ENCODE measurements at regions not wholly inside any gene's neighbourhood (a gene's known extent, or its start where the extent isn't known, plus 50 kb on each side); places are given as distances from the start of the nearest gene placed in this dataset.

- no peak for DNase-seq (ENCODE audit: low read depth)
These were observed 528.8 kb downstream of the IRX1 start for GRCh38 chr5:4124221-4124970.

- DNase-seq (ENCODE audit: low read depth), result no peak
These were observed 533.4 kb downstream of the IRX1 start for GRCh38 chr5:4128994-4129393.

GRCh38 chr5:4129523-4129922, 533.9 kb downstream of the IRX1 start:
- no peak for DNase-seq (ENCODE audit: low read depth)

- DNase-seq (ENCODE audit: low read depth), result no peak
These were observed 535.2 kb downstream of the IRX1 start for GRCh38 chr5:4130819-4131218.

GRCh38 chr5:4137781-4138180, 542.1 kb downstream of the IRX1 start:
- no peak for DNase-seq (ENCODE audit: low read depth)

GRCh38 chr5:4142842-4143241, 547.2 kb downstream of the IRX1 start:
- DNase-seq (ENCODE audit: low read depth), result no peak

GRCh38 chr5:4144411-4145007, 548.9 kb downstream of the IRX1 start:
- no peak for DNase-seq (ENCODE audit: low read depth)

- DNase-seq (ENCODE audit: low read depth), result no peak
These were observed 549.9 kb downstream of the IRX1 start for GRCh38 chr5:4145511-4145910.

GRCh38 chr5:4148009-4148408, 552.4 kb downstream of the IRX1 start:
- no peak for DNase-seq (ENCODE audit: low read depth)

- DNase-seq (ENCODE audit: low read depth), result no peak
These were observed 554.4 kb downstream of the IRX1 start for GRCh38 chr5:4150067-4150466.

- no peak for DNase-seq (ENCODE audit: low read depth)
These were observed 560.5 kb downstream of the IRX1 start for GRCh38 chr5:4156153-4156552.

- DNase-seq (ENCODE audit: low read depth), result no peak
These were observed 561.3 kb downstream of the IRX1 start for GRCh38 chr5:4156889-4157288.

GRCh38 chr5:4158750-4159447, 563.3 kb downstream of the IRX1 start:
- DNase-seq (ENCODE audit: low read depth), result no peak

GRCh38 chr5:4159681-4160080, 564.0 kb downstream of the IRX1 start:
- no peak for DNase-seq (ENCODE audit: low read depth)

- DNase-seq (ENCODE audit: low read depth), result no peak
These were observed 568.5 kb downstream of the IRX1 start for GRCh38 chr5:4164167-4164566.

- no peak for DNase-seq (ENCODE audit: low read depth)
These were observed 585.1 kb downstream of the IRX1 start for GRCh38 chr5:4180703-4181102.

- no peak for DNase-seq (ENCODE audit: low read depth)
These were observed 586.5 kb downstream of the IRX1 start for GRCh38 chr5:4182144-4182543.

GRCh38 chr5:4185127-4185526, 589.5 kb downstream of the IRX1 start:
- DNase-seq (ENCODE audit: low read depth), result no peak

- DNase-seq (ENCODE audit: low read depth), result no peak
These were observed 593.1 kb downstream of the IRX1 start for GRCh38 chr5:4188704-4189103.

GRCh38 chr5:4189317-4189716, 593.7 kb downstream of the IRX1 start:
- DNase-seq (ENCODE audit: low read depth), result no peak

- DNase-seq (ENCODE audit: low read depth), result no peak
These were observed 595.4 kb downstream of the IRX1 start for GRCh38 chr5:4191041-4191440.

GRCh38 chr5:4191703-4192102, 596.1 kb downstream of the IRX1 start:
- no peak for DNase-seq (ENCODE audit: low read depth)

GRCh38 chr5:4192111-4192510, 596.5 kb downstream of the IRX1 start:
- no peak for DNase-seq (ENCODE audit: low read depth)

All from non-pigmented ciliary epithelial cell (primary cell).